ENCODE measurements at regions not wholly inside any gene's neighbourhood (a gene's known extent, or its start where the extent isn't known, plus 50 kb on each side); places are given as distances from the start of the nearest gene placed in this dataset.

GRCh38 chr4:129897111-129897510 lies 801.2 kb downstream of the C4orf33 start:
- no peak for TF ChIP-seq TSHZ2 (CRISPR knock-in tag; IDR thresholded peaks at IDR 0.05)
- TF ChIP-seq ZFP30 (CRISPR knock-in tag; IDR thresholded peaks at IDR 0.05): no peak
- TF ChIP-seq SNAI2 (CRISPR knock-in tag; IDR thresholded peaks at IDR 0.05): no peak
- no peak for TF ChIP-seq RARB (CRISPR knock-in tag; IDR thresholded peaks at IDR 0.05)
- TF ChIP-seq, protein P1, sequence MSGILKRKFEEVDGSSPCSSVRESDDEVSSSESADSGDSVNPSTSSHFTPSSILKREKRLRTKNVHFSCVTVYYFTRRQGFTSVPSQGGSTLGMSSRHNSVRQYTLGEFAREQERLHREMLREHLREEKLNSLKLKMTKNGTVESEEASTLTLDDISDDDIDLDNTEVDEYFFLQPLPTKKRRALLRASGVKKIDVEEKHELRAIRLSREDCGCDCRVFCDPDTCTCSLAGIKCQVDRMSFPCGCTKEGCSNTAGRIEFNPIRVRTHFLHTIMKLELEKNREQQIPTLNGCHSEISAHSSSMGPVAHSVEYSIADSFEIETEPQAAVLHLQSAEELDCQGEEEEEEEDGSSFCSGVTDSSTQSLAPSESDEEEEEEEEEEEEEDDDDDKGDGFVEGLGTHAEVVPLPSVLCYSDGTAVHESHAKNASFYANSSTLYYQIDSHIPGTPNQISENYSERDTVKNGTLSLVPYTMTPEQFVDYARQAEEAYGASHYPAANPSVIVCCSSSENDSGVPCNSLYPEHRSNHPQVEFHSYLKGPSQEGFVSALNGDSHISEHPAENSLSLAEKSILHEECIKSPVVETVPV (CRISPR knock-in tag; IDR thresholded peaks at IDR 0.05): no peak
- no peak for TF ChIP-seq ZNF70 (CRISPR knock-in tag; IDR thresholded peaks at IDR 0.05)
- no peak for TF ChIP-seq CSDC2 (CRISPR knock-in tag; IDR thresholded peaks at IDR 0.05)
- no peak for TF ChIP-seq ZNF565 (CRISPR knock-in tag; conservative IDR thresholded peaks at IDR 0.05; ENCODE audit: low read depth)
- no peak for TF ChIP-seq ISL1 (CRISPR knock-in tag; IDR thresholded peaks at IDR 0.05)
- TF ChIP-seq ESRRG (CRISPR knock-in tag; IDR thresholded peaks at IDR 0.05): no peak
- ATAC-seq: no peak

DNA sequence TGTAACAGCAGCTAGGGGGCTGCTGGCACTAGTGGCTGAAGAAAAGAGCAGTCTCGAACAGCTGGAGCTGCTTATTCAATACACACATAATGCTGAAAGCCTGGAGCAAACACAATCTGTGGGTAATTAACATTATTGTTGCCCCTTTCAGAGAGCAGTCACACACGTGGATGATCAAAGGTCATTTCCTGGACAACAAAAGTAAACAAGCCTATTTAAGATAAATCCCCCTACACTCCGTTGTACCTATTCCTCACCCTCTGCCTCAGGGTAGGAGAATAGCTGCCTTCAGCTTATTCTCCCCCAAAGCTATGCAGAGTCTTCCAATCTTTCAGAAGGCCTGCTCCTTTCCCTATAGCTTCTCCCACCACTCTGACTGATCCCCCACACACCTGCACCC lies 803.9 kb downstream of the C4orf33 start:
- TF ChIP-seq ISL1 (CRISPR knock-in tag; IDR thresholded peaks at IDR 0.05) (no peak), TCF4 (CRISPR knock-in tag; IDR thresholded peaks at IDR 0.05; ENCODE audit: borderline replicate concordance) (no peak), TSHZ2 (CRISPR knock-in tag; IDR thresholded peaks at IDR 0.05) (no peak), ARNTL (CRISPR knock-in tag; IDR thresholded peaks at IDR 0.05; ENCODE audit: borderline replicate concordance, low read depth) (no peak), POU6F1 (CRISPR knock-in tag; IDR thresholded peaks at IDR 0.05; ENCODE audit: borderline replicate concordance, low read depth) (no peak), RARB (CRISPR knock-in tag; IDR thresholded peaks at IDR 0.05) (no peak), CSDC2 (CRISPR knock-in tag; IDR thresholded peaks at IDR 0.05) (no peak), TOX (CRISPR knock-in tag; IDR thresholded peaks at IDR 0.05; ENCODE audit: borderline replicate concordance) (no peak)
- ATAC-seq: no peak

GRCh38 chr4:129900430-129900953 lies 804.5 kb downstream of the C4orf33 start:
- no peak for TF ChIP-seq TSHZ2 (CRISPR knock-in tag; IDR thresholded peaks at IDR 0.05)
- no peak for TF ChIP-seq ZNF70 (CRISPR knock-in tag; IDR thresholded peaks at IDR 0.05)
- TF ChIP-seq, protein P1 (CRISPR knock-in tag; IDR thresholded peaks at IDR 0.05): no peak
- TF ChIP-seq OSR1 (CRISPR knock-in tag; IDR thresholded peaks at IDR 0.05): no peak
- TF ChIP-seq TOX (CRISPR knock-in tag; IDR thresholded peaks at IDR 0.05; ENCODE audit: borderline replicate concordance): no peak
- no peak for TF ChIP-seq GLIS3 (CRISPR knock-in tag; IDR thresholded peaks at IDR 0.05)
- no peak for TF ChIP-seq SNAI2 (CRISPR knock-in tag; IDR thresholded peaks at IDR 0.05)
- TF ChIP-seq PPARA (CRISPR knock-in tag; IDR thresholded peaks at IDR 0.05; ENCODE audit: borderline replicate concordance): no peak
- TF ChIP-seq ESRRG (CRISPR knock-in tag; IDR thresholded peaks at IDR 0.05): no peak
- TF ChIP-seq POU6F1 (CRISPR knock-in tag; IDR thresholded peaks at IDR 0.05; ENCODE audit: borderline replicate concordance, low read depth): no peak
- no peak for TF ChIP-seq ZFP30 (CRISPR knock-in tag; IDR thresholded peaks at IDR 0.05)
- TF ChIP-seq ISL1 (CRISPR knock-in tag; IDR thresholded peaks at IDR 0.05): no peak
- ATAC-seq: no peak
